Keratinocyte (primary cell): ENCODE measurements at regions not wholly inside any gene's neighbourhood (a gene's known extent, or its start where the extent isn't known, plus 50 kb on each side); places are given as distances from the start of the nearest gene placed in this dataset.

Experiments used
- DNase-seq: peaks from one replicate; pipeline ENCODE4 v3.0.0-alpha.2; 2011; ENCODE audit warnings: low read depth, missing footprints, low spot score
- FAIRE-seq: peaks from 2 replicates; lab custom pipeline; 2011; peaks lifted over from hg19 to GRCh38; lab: Jason Lieb, UNC
- H2AFZ ChIP-seq: 2 replicates; pipeline ENCODE4 v1.6.0; 2012; ENCODE audit warnings: low read length, control low read depth, inconsistent platforms; ENCODE audit not compliant: control insufficient read depth
- H3K27ac ChIP-seq: 2 replicates; pipeline ENCODE4 v1.5.1; 2011; ENCODE audit warnings: low read length; ENCODE audit not compliant: control insufficient read depth, insufficient read depth
- H3K27me3 ChIP-seq: 3 replicates; pipeline ENCODE4 v1.6.0; 2011; ENCODE audit warnings: low read length; ENCODE audit not compliant: control insufficient read depth, insufficient read depth; ENCODE audit errors: extremely low read depth
- H3K36me3 ChIP-seq, 2 experiments: 2 replicates in 1 of 2; 3 replicates in 1 of 2; pipeline ENCODE4 v1.5.1; 2011; ENCODE audit warnings: low read length in 2 of 2, mild to moderate bottlenecking in 1 of 2; ENCODE audit not compliant: control insufficient read depth in 2 of 2, insufficient read depth in 2 of 2; ENCODE audit errors: extremely low read depth in 1 of 2
- H3K4me1 ChIP-seq: 3 replicates; pipeline ENCODE4 v1.5.1; 2011; ENCODE audit warnings: low read length; ENCODE audit not compliant: control insufficient read depth, insufficient read depth; ENCODE audit errors: extremely low read depth
- H3K4me2 ChIP-seq: 3 replicates; pipeline ENCODE4 v1.6.0; 2011; ENCODE audit warnings: low read depth, low read length; ENCODE audit not compliant: control insufficient read depth, insufficient read depth; ENCODE audit errors: extremely low read depth
- H3K4me3 ChIP-seq, 3 experiments: fragments of 200-600 bp in 1 of 3; sonication (generic) in 1 of 3; 2 replicates in 2 of 3; 3 replicates in 1 of 3; pipeline ENCODE4 v1.5.1; 2011 to 2016; ENCODE audit warnings: low read length in 3 of 3, mild to moderate bottlenecking in 3 of 3, control low read depth in 2 of 3, inconsistent platforms in 1 of 3, low read depth in 1 of 3, mixed read lengths in 1 of 3, mixed run types in 1 of 3, moderate library complexity in 1 of 3; ENCODE audit not compliant: control insufficient read depth in 2 of 3, insufficient read depth in 2 of 3; ENCODE audit errors: extremely low read depth in 1 of 3
- H3K79me2 ChIP-seq: 2 replicates; pipeline ENCODE4 v1.6.0; 2012; ENCODE audit warnings: low read length; ENCODE audit not compliant: control insufficient read depth, insufficient read depth
- H3K9ac ChIP-seq: 3 replicates; pipeline ENCODE4 v1.6.0; 2011; ENCODE audit warnings: low read length; ENCODE audit not compliant: control insufficient read depth, insufficient read depth; ENCODE audit errors: extremely low read depth
- H3K9me1 ChIP-seq: 3 replicates; pipeline ENCODE4 v1.6.0; 2011; ENCODE audit warnings: low read length; ENCODE audit not compliant: control insufficient read depth, insufficient read depth; ENCODE audit errors: extremely low read depth
- H3K9me3 ChIP-seq: 2 replicates; pipeline ENCODE4 v1.5.1; 2012; ENCODE audit warnings: low read depth, low read length; ENCODE audit not compliant: control insufficient read depth
- H4K20me1 ChIP-seq: 3 replicates; pipeline ENCODE4 v1.6.0; 2011; ENCODE audit warnings: low read length; ENCODE audit not compliant: control insufficient read depth, insufficient read depth; ENCODE audit errors: extremely low read depth
- CTCF ChIP-seq, 3 experiments: IDR thresholded peaks in 1 of 3; conservative IDR thresholded peaks in 1 of 3; optimal IDR thresholded peaks in 1 of 3; 2 replicates in 2 of 3; 3 replicates in 1 of 3; pipeline versions ENCODE3 to v1.5.1; 2011; ENCODE audit warnings: low read length in 3 of 3, mild to moderate bottlenecking in 3 of 3, moderate library complexity in 2 of 3, control low read depth in 1 of 3, inconsistent platforms in 1 of 3; ENCODE audit not compliant: insufficient read depth in 2 of 3; ENCODE audit errors: extremely low read depth in 1 of 3
- EZH2 ChIP-seq: IDR thresholded peaks from one replicate; pipeline ENCODE4 v1.6.1; 2012; ENCODE audit warnings: inconsistent platforms, mild to moderate bottlenecking, low read length, moderate library complexity
- dilution Hi-C: fragments of 300-500 bp; cut with MboI; formaldehyde crosslinking; loops from one replicate; pipeline ENCODE4 v1.7.0; 2020; ENCODE audit warnings: low sequenced_read_pairs; ENCODE audit not compliant: extremely low pct_ligation_motif_present

DNA sequence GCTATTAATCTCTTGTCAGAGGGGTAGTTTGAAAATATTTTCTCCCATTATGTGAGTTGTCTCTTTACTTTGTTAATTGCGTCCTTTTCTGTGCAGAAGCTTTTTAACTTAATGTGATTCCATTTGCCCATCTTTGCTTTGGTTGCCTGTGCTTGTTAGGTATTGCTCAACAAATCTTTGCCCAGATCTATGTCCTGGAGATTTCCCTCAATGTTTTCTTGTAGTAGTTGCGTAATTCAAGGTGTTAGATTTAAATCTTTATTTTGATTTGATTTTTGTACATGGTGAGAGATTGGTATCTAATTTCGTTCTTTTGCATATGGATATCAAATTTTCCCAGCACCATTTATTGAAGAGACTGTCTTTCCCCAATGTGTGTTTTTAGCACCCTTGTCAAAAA, 567.2 kb downstream of the DNAJB9 start:
- DNase-seq (no peak), FAIRE-seq (no peak)
- dilution Hi-C loops: no loop called here
- H3K4me1 ChIP-seq: no peaks in the 10 kb centered on the region
- no peak overlapping the region for H3K27ac ChIP-seq
- H2AFZ ChIP-seq: no peak overlapping the region
- H3K79me2 ChIP-seq: no peaks in the 10 kb centered on the region
- H3K27me3 ChIP-seq: no peaks in the 10 kb centered on the region
- no peaks in the 10 kb centered on the region for H3K36me3 ChIP-seq
- H3K9me3 ChIP-seq: no peaks in the 10 kb centered on the region
- no peak for TF ChIP-seq EZH2
- no peak for TF ChIP-seq CTCF (optimal IDR thresholded peaks at IDR 0.05 in 1 of 3, IDR thresholded peaks at IDR 0.05 in 1 of 3, conservative IDR thresholded peaks at IDR 0.05 in 1 of 3; ENCODE audit: extremely low read depth in 1 of 3, insufficient read depth in 2 of 3, low read length in 3 of 3)
- H3K4me3 ChIP-seq: no peak overlapping the region
- no peak overlapping the region for H3K4me2 ChIP-seq
- H3K9ac ChIP-seq: no peak overlapping the region
- H3K9me1 ChIP-seq: no peaks in the 10 kb centered on the region
- no peaks in the 10 kb centered on the region for H4K20me1 ChIP-seq

- Histone ChIP-seq H3K9me1 (no peaks in the 10 kb centered on the region), H3K4me1 (no peaks in the 10 kb centered on the region), H3K4me2 (no peak overlapping the region), H2AFZ (no peak overlapping the region), H3K4me3 (no peak overlapping the region), H3K9me3 (no peaks in the 10 kb centered on the region), H3K27ac (no peak overlapping the region), H3K36me3 (no peaks in the 10 kb centered on the region), H3K9ac (no peak overlapping the region), H3K27me3 (no peaks in the 10 kb centered on the region), H4K20me1 (no peaks in the 10 kb centered on the region), H3K79me2 (no peaks in the 10 kb centered on the region)
- DNase-seq (no peak), FAIRE-seq (no peak)
- no peak for TF ChIP-seq EZH2
- no peak for TF ChIP-seq CTCF (optimal IDR thresholded peaks at IDR 0.05 in 1 of 3, IDR thresholded peaks at IDR 0.05 in 1 of 3, conservative IDR thresholded peaks at IDR 0.05 in 1 of 3; ENCODE audit: extremely low read depth in 1 of 3, insufficient read depth in 2 of 3, low read length in 3 of 3)
- dilution Hi-C loops: no loop called here
These were observed 585.1 kb downstream of the DNAJB9 start for GRCh38 chr7:109154748-109155147.
